ENCODE measurements at regions not wholly inside any gene's neighbourhood (a gene's known extent, or its start where the extent isn't known, plus 50 kb on each side); places are given as distances from the start of the nearest gene placed in this dataset.

DNA sequence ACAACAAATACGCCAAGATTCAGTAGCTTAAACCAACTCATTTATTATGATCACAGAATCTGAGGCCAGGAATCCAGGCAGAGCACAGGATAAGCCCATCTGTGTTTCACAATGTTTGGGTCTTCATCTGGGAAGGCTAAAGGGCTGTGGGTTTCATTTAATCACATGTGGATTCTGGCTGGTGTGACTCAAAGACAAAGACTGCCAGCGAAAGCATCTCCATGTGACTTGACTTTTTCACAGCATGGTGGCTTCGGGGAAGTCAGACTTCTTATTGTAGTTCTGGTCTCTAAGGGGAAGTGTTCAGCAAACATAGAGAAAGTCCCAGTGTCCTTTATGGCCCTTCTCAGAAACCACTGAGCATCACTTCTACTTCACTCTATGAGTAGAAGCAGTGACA lies 1014.4 kb upstream of the GOT2 start:
- Mint-ChIP-seq H3K4me3 (ENCODE audit: unreplicated experiment) (no peak overlapping the region), H3K9me3 (ENCODE audit: unreplicated experiment) (no peaks in the 10 kb centered on the region), H3K27ac (ENCODE audit: low read depth, unreplicated experiment) (no peak overlapping the region), H3K36me3 (ENCODE audit: insufficient read depth, unreplicated experiment) (no peaks in the 10 kb centered on the region), H3K4me1 (ENCODE audit: insufficient read depth, unreplicated experiment) (no peaks in the 10 kb centered on the region), H3K27me3 (ENCODE audit: insufficient read depth, unreplicated experiment) (no peaks in the 10 kb centered on the region)
- CTCF ChIA-PET, result no interaction called here
- intact Hi-C loops (cut with micrococcal nuclease), result no loop called here
- TF ChIP-seq, protein P1, sequence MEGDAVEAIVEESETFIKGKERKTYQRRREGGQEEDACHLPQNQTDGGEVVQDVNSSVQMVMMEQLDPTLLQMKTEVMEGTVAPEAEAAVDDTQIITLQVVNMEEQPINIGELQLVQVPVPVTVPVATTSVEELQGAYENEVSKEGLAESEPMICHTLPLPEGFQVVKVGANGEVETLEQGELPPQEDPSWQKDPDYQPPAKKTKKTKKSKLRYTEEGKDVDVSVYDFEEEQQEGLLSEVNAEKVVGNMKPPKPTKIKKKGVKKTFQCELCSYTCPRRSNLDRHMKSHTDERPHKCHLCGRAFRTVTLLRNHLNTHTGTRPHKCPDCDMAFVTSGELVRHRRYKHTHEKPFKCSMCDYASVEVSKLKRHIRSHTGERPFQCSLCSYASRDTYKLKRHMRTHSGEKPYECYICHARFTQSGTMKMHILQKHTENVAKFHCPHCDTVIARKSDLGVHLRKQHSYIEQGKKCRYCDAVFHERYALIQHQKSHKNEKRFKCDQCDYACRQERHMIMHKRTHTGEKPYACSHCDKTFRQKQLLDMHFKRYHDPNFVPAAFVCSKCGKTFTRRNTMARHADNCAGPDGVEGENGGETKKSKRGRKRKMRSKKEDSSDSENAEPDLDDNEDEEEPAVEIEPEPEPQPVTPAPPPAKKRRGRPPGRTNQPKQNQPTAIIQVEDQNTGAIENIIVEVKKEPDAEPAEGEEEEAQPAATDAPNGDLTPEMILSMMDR (IDR thresholded peaks at IDR 0.05; ENCODE audit: unreplicated experiment), result no peak
- BruUV-seq (replicated peaks), result no TSS peak
- POLR2A ChIA-PET, result no interaction called here
- DNase-seq (ENCODE audit: unreplicated experiment), result no peak

DNA sequence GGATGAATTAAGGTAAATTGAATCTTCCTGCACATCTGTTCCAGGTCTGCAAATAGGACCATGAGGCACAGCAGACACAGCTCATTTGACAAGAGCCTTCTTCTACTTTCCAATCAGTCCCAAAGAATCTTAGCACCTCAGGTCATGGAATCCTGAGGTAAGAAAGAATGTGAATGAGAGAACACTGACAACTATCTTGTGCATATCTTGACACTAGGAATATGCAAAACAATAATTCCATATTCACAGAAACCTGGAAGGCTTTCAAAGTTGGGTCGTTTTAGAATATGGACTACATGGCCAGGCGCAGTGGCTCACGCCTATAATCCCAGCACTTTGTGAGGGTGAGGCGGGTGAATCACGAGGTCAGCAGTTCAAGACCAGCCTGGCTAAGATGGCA lies 1009.4 kb upstream of the GOT2 start:
- no peak overlapping the region for H3K27ac Mint-ChIP-seq (ENCODE audit: low read depth, unreplicated experiment)
- TF ChIP-seq, protein P1 (IDR thresholded peaks at IDR 0.05; ENCODE audit: unreplicated experiment), result no peak
- intact Hi-C loops (cut with micrococcal nuclease), result no loop called here
- no TSS peak for BruUV-seq (replicated peaks)
- H3K36me3 Mint-ChIP-seq (ENCODE audit: insufficient read depth, unreplicated experiment), result no peaks in the 10 kb centered on the region
- no peak overlapping the region for H3K4me3 Mint-ChIP-seq (ENCODE audit: unreplicated experiment)
- POLR2A ChIA-PET, result no interaction called here
- CTCF ChIA-PET, result no interaction called here
- H3K4me1 Mint-ChIP-seq (ENCODE audit: insufficient read depth, unreplicated experiment), result no peaks in the 10 kb centered on the region
- H3K27me3 Mint-ChIP-seq (ENCODE audit: insufficient read depth, unreplicated experiment), result no peaks in the 10 kb centered on the region
- no peak for DNase-seq (ENCODE audit: unreplicated experiment)
- H3K9me3 Mint-ChIP-seq (ENCODE audit: unreplicated experiment), result no peaks in the 10 kb centered on the region

DNA sequence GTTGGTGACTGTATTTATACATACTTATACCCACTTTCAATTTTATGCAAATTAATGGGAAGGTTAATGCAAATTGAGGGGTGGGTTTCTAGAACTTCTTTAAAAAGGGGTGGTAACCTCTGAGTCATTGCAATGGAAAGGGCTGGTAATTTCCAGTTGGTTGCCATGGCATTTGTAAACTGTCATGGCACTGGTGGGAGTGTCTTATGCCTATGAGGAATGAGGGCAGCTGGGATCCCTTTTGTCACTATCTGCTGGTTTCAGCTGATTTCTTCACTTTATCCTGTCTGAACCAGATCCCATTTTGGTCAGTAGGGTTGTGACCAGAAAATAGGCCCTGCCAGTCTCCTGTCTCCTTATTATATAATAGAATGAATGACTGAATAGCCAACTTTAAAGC lies 1006.7 kb upstream of the GOT2 start:
- TF ChIP-seq, protein P1 (IDR thresholded peaks at IDR 0.05; ENCODE audit: unreplicated experiment), result no peak
- no peaks in the 10 kb centered on the region for H3K4me1 Mint-ChIP-seq (ENCODE audit: insufficient read depth, unreplicated experiment)
- H3K36me3 Mint-ChIP-seq (ENCODE audit: insufficient read depth, unreplicated experiment), result no peaks in the 10 kb centered on the region
- no peak for DNase-seq (ENCODE audit: unreplicated experiment)
- intact Hi-C loops (cut with micrococcal nuclease), result no loop called here
- ChIA-PET CTCF (no interaction called here), POLR2A (no interaction called here)
- H3K27me3 Mint-ChIP-seq (ENCODE audit: insufficient read depth, unreplicated experiment), result no peaks in the 10 kb centered on the region
- H3K4me3 Mint-ChIP-seq (ENCODE audit: unreplicated experiment), result no peak overlapping the region
- no peak overlapping the region for H3K27ac Mint-ChIP-seq (ENCODE audit: low read depth, unreplicated experiment)
- no peaks in the 10 kb centered on the region for H3K9me3 Mint-ChIP-seq (ENCODE audit: unreplicated experiment)
- BruUV-seq (replicated peaks), result no TSS peak

DNA sequence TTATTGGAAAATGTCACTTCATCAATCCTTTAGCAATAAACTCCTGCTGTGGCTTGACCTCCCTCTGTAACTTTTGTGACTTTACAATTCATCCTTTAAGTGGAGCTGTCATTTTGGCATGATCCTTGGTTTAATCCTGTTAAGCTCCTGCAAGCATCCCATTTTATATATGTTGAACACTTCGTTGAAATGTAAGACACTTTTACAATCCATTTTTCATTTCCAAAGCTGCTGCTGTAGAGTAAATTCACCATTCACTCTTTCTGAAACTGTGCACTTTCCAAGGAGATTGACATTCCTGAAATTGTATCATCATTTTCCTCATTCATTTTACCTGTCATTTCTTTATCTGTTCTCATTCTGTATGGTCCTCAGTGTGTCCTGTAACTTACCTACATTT lies 1003.2 kb upstream of the GOT2 start:
- H3K4me3 Mint-ChIP-seq (ENCODE audit: unreplicated experiment), result no peak overlapping the region
- ChIA-PET CTCF (no interaction called here), POLR2A (interaction anchor here (0.5 kb wide), 1 partner anchor 40 kb away, joined by 7 read pairs; no protein-coding TSS in a partner anchor)
- no peaks in the 10 kb centered on the region for H3K27me3 Mint-ChIP-seq (ENCODE audit: insufficient read depth, unreplicated experiment)
- TF ChIP-seq, protein P1 (IDR thresholded peaks at IDR 0.05; ENCODE audit: unreplicated experiment), result no peak
- H3K9me3 Mint-ChIP-seq (ENCODE audit: unreplicated experiment), result no peaks in the 10 kb centered on the region
- intact Hi-C loops (cut with micrococcal nuclease), result no loop called here
- BruUV-seq (replicated peaks), result no TSS peak
- no peaks in the 10 kb centered on the region for H3K4me1 Mint-ChIP-seq (ENCODE audit: insufficient read depth, unreplicated experiment)
- no peak overlapping the region for H3K27ac Mint-ChIP-seq (ENCODE audit: low read depth, unreplicated experiment)
- H3K36me3 Mint-ChIP-seq (ENCODE audit: insufficient read depth, unreplicated experiment), result no peaks in the 10 kb centered on the region
- no peak for DNase-seq (ENCODE audit: unreplicated experiment)
